Activated T-cell treated with anti-CD3 and anti-CD28 coated beads for 4 hours (primary cell): ENCODE measurements at regions not wholly inside any gene's neighbourhood (a gene's known extent, or its start where the extent isn't known, plus 50 kb on each side); places are given as distances from the start of the nearest gene placed in this dataset.

ENCODE experiments used
- DNase-seq: peaks from one replicate; pipeline ENCODE4 v3.0.0-alpha.2; 2020

GRCh38 chr14:104344818-104345620 lies 206.6 kb downstream of the KIF26A start:
- no peak for DNase-seq

GRCh38 chr14:104345621-104346462 lies 207.5 kb downstream of the KIF26A start:
- no peak for DNase-seq

DNA sequence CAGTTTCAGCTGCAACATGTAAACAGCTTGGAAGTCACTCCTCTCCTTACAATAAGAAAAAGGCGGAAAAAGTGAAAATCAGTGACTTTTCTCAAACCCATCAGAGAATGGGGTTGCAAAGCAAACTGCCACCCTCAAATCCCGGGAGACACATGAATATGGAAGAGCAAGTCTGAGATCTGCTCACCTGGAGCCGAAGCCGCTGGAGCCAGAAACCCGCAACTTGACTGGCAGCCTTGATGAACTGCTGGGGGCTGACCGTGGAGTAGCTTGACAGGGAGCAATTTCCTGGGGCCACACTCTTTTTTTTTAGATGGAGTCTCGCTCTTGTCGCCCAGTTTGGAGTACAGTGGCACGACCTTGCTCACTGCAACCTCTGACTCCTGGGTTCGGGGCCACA lies 208.2 kb downstream of the KIF26A start:
- no peak for DNase-seq

DNA sequence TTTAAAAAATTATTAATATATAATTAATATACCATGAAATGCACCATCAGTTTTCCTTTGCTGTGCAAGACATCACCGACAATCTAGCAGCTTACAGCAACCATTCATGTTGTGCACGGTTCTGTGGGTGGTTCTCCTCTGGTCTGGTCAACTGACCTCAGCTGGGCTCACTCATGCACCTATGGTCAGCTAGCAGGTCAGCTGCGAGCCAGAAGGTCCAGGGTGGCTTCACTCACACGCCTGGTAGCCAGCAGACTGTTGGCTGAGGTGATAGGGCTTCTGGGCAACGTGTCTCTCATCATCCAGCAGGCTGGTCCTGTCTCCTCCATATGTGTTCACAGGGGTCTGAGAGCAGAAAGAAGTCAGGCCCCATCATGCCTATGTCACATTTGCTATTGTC lies 210.4 kb downstream of the KIF26A start:
- no peak for DNase-seq

- DNase-seq, result no peak
Observed at GRCh38 chr14:104349950-104350349, 211.6 kb downstream of the KIF26A start.

DNA sequence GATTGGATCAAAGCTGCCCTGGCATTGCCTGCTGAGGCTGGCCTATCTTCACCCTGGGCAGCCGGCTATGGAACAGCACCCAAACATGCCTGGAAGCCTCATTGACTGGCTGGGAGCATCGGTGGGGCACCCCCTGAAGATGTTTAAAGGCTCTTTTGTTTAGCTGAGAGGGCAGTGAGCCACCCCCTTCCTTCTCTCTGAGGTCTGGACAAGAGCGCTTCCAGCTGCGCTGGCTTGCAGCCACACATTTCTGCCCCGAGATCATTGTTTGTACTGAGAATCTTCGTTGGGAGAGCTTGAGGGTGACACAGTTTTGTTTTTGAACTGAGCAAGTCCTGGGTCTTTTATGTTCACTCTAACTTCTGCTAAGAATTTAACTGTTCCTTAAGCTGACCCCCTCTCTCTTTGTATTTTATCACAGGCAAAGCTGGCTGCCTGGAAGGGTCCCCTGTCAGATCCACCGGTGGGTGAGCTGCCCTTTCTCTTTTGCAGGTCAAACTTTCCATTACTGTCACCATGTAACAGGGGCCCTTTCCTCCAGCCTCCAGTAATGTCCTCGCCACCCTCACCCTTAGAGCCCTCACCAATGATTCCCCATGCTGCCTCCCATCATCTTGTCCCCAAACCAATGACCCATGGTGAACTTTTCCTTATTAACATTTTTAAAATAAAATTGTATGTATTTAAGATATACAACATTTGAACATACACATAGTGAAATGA lies 212.2 kb downstream of the KIF26A start:
- DNase-seq, result no peak

- no peak for DNase-seq
Observed at GRCh38 chr14:104351849-104352492, 213.6 kb downstream of the KIF26A start.

DNA sequence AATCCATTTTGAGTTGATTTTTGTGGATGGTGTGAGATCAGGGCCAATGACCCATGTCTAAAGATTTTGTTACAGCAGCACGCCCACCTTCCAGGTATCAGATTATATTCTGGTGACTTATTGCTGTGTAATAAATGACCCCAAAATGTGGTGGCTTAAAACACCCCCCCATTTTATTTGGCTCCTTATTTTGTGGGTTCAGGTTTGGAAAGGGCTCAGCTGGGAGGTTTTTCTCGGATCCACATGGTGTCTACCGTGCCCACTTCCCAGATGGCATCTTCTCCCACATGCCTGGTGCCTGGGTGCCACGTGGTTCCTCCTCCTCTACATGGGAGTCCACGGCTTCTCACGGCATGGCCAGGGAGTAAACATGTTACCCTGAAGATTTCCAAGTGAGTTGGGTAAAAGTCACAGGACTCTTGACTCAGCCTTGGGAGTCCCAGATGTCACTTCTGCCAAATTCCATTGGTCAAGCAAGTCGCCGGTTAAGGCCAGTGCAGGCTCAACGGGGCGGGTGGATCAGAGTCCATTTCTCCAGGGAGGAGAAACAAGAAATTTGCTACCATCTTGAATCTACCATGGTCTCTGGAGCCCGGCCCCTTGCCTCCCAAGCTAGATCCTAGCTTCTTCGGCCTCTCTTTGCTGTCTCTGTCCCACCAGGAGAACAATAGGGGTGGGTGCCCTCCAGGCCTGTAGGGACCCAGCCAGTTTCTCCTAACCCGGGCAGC lies 214.3 kb downstream of the KIF26A start:
- no peak for DNase-seq

- DNase-seq, result no peak
Observed at GRCh38 chr14:104353221-104353920, 215.0 kb downstream of the KIF26A start.

- DNase-seq, result no peak
Observed at GRCh38 chr14:104353921-104354701, 215.7 kb downstream of the KIF26A start.

DNA sequence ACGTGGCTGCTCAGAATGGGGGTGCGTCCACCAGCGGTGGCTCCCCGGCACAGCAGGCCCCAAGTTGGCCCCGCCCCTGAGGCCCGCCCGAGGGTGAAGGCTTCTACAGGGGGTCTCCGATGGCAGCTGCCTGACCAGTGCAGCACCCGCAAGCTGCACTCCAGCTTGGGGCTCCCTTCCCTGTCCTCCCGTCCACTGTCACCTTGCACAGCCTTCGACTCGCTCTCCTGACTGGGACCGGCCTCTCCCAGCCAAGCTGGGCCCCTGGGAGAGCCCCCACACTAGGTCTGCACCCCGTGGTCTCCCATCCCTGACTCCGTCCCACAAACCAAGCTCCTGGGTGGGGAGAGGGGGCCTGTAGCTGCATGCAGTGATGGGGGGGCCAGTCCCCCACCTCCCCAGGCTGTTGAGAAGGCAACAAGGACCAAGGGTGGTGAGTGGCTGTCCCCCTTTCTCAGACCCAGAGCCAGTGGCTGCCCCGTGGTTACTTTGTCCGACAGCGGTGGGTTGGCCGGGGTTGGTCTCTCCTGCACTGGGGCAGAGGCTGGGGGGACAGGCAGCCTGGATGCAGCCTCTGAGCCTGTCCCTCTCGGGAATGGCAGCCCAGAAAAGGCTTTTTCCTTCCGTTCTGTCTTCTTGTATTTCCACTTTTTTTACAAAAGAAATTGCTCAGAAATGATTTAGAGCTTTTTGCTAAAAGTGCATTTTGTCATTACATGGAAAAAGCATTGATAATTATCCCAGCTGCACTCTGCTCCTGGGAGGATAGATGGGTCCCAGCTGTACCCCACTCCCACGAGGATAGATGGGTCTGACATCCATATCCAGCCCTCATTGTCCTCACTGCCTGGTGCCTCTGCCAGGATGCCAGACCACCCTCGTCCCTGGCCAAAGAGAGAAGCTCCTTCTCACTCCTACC lies 217.0 kb downstream of the KIF26A start:
- no peak for DNase-seq

- DNase-seq, result no peak
Observed at GRCh38 chr14:104356020-104356737, 217.8 kb downstream of the KIF26A start.

DNA sequence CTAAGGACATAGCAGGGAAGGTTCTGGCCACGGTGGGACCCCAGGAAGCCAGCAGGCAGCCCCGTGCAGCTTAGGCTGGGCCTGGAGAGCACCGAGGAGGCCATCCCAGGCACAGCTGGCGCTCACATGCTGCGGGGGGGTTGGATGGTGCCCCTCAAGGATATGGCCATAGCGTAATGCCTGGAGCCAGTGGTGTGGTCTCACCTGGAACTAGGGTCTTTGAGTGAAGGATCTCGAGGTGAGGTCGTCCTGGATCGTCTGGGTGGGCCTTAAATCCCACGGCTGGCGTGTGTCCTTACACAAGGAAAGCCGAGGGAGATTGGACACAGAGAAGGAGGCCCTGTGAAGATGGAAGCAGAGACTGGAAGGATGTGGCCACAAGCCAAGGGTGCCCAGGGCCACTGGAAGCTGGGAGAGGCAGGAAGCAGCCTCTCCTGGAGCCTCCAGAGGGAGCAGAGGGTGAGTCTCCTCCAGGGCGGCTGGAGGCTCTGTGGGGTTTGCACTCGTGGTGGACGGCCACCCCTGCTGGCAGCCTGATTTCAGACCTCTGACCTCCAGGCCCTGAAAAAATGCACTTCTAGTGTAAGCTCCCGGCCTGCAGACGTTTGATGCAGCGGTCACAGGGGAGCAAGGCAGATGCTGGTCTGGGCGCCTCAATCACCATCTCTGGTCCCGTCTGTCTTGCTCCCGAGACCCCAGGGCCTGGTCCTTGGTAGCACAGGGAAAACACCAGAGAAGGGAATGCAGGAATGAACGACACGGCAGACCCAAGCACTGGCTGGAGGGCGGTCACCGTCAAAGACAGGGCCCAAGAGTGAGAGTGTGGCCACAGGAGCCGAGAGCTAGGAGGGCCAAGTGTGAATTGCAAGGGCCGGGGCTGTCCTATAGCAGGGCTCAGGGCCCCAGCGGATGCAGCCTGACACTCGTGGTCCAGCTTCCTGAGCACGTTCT lies 218.6 kb downstream of the KIF26A start:
- no peak for DNase-seq

DNA sequence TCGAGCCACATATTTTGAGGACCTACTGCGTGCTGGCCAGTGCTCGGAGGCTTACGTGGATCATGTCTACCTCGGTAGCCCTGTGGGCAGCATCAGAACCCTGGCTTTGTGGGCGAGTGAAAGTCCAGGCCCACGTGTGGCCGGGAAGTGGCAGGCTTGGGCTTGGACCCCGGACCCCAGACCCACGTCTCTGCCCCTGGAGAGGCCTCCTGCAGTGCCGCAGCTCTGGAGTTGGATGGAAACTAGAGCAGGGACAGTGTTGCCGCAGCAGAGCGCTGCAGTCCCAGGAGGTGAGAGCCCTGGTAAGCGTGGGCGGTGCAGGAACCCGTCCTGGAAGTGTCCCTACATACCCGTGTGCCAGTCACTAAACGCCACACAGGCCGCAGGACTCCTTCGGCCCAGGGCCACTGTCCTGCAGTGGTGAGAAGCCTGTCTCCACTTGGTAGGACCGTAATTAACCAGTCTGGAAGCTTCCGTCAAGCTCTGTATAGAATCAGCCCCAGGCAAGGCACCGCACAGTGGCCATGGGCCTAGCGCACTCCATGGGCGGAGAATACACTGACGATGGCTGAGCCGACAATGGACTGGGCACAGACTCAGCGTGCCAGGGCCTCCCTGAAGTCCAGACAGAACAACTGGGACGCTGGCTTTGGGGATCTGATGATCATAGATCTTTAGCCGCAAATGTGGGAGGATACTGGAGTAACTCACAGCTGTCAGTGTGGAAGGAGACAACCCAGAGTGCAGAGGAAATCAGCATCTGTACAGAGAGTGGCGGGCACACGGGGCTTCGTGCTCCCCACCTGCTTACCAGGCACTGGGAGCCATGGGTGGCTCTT lies 219.5 kb downstream of the KIF26A start:
- no peak for DNase-seq

- no peak for DNase-seq
Observed at GRCh38 chr14:104358528-104359300, 220.3 kb downstream of the KIF26A start.
